SW480 (cell line): ENCODE measurements at regions not wholly inside any gene's neighbourhood (a gene's known extent, or its start where the extent isn't known, plus 50 kb on each side); places are given as distances from the start of the nearest gene placed in this dataset.
"Not testable (repeated sequence)": the region's sequence is repeated elsewhere in the genome, so short reads cannot be mapped to it uniquely, and the experiment has no call there.

ENCODE experiments used
- DNase-seq: peaks from one replicate; pipeline ENCODE4 v3.0.0-alpha.2; 2016; ENCODE audit warnings: low spot score

DNA sequence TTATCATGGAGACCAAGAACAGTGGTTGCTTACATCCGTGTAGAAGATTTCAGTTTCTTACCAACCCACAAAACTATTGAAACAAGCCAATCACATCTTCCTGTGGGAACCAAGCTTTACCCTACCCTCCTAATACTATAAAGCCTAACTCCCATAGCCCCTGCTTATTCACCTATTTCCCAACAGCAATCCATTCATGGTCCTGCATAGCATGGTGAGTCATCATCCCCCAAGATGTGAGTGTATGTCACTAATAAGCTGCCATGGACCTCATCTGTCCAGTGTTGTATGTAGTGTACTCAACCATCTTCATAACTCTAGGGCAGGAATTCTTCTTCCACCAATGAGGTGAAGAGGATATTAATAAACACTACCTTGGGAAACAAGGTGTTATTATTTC, 1620.4 kb upstream of the FLRT2 start:
- DNase-seq = no peak

DNA sequence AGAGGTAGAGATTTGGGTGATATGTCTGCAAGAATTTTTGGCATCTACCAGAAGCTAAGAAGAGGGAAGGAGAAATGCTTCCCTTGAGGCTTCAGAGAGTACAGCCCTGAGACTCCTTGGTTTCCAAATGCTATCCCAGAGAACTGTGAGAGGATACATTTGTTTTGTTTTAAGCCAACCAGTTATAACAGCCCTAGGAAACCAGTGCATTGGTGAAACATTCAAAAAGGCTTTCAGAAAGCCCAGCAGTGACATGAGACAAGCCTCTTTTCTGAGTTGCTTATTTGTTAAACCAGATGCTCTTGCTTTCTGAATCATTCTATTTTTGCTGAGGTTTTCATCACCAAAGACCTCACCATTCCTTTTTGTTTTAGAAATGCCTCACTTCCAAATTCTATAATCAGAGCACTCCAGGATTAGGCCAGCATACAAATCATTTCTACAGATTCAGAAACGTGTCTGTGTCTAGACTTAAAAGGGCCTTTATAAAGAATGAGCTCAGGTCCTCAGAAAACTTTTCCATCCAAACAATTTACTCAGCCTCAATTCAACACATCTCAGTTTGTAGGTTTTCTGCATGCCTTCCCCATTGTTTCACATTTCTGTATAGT, 1617.8 kb upstream of the FLRT2 start:
- DNase-seq = no peak

DNA sequence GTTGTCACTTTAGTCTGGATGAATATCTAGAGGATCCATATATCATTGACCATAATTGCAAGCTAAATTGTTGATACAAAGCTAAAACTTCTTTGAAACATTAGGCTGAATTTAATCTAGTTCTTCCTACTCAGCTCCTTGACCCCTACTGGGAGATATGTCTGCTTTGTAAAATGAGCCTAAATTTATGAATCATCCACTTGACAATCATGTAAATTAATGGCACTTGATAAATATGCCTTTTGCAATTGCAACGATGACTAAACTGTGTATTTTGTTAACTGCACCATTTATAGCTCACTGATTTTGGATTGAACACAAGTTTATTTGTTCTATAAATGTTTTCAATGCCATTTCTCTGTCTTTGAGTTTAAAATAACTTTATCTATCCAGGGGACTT, 1616.5 kb upstream of the FLRT2 start:
- no peak for DNase-seq

DNA sequence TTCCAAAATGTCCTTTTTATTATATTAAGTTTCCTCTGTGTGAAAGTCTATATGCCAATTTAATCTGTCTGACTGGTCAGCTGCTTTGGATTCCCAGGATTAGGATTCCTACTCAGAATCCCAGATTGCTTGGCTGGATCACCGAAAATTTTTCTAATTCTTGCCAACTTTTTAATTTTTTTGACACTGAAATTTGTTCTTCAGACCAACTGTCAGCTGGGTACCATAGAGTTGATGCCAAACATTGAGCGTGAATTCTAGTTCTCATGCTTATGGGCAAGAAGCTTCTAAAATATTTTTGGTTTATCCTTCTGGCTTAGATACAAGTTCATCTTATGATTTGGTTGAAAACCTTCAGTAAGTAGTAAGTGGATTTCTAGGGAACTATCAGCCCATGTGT, 1611.4 kb upstream of the FLRT2 start:
- DNase-seq = no peak

DNA sequence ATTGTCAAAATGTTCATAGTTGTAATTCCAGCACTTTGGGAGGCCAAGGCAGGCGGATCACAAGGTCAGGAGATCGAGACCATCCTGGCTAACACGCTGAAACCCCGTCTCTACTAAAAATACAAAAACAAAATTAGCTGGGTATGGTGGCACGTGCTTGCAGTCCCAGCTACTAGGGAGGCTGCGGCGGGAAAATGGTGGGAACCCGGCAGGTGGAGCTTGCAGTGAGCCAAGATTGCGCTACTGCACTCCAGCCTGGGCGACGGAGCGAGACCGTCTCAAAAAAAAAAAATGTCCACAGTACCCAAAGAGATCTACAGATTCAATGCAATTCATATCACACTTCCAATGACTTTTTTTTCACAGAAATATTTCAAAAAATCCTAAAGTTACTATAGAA, 1610.3 kb upstream of the FLRT2 start:
- DNase-seq = not testable (repeated sequence)

DNA sequence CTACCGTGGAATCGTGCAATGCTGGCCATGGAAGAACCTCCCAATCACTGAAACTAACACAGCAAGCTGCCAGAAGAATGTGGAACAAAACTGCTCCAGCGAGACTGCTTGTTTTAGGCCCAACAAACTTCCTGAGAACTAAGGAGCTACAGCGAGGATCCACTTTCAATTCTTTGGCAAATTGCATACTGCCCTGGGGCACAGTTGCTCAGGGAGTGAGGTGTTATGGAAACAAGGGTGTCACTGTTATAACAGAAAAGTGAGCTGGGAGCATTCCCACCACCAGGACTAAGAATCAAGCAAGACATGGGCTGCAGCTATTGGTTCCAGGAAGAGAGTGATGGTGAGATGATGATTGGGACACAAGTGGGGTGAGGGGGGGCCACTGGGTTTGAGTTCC, 1606.1 kb upstream of the FLRT2 start:
- no peak for DNase-seq

DNA sequence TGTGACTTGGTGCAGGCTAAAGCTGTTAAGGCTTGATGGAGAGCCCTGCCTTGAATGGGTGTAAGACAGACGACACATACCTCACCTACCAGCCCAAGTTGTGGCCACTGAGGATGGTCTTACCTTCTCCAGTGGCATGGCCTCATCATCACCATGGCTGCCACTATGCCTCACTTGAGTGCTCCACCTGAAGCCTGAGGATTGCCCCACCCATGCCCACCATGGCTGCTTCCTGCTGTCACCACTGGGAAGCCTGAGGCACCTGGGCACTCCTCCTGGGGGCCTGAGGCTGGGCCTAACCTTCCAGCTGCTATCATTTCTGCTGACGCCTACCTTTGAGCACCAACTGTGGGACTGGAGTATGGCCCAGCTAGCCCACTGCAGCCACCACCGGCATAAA, 1605.7 kb upstream of the FLRT2 start:
- no peak for DNase-seq

DNA sequence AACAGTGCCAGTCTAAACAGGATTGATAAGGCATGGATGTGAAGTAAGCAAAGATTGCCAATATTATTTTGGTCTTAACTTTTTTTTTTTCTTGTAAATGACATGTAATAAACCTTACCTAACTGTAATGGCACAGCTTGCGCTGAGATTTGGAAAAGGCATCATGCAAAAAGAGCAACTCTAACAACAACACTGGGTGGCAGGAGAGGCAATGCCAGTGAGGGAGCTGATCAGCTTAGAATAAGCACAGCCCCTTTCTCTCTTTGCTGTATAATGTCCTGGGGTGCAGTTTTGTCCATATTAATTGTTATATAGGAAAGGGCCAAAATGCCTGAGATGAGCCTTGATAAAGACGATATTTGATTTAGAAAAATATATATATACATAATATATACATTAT, 1589.7 kb upstream of the FLRT2 start:
- DNase-seq = no peak

DNA sequence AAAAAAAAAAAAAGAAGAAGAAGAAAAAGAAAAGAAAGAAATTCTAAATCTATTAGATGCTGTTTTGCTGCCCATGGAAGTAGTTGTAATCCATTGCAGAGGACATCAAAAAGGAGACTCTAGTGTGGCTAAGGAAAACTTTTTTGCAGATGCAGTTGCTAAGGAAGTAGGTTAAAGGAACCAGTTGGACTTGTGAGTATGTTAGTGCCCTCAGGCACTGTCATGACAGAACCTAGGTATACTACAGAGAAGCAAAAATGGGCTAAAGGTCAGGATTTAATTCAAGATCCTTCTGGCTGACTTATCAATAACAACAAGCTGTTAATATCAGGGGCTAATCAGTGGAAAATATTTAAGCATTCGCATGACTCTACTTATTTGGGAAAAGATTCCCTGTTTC, 1571.6 kb upstream of the FLRT2 start:
- no peak for DNase-seq

DNA sequence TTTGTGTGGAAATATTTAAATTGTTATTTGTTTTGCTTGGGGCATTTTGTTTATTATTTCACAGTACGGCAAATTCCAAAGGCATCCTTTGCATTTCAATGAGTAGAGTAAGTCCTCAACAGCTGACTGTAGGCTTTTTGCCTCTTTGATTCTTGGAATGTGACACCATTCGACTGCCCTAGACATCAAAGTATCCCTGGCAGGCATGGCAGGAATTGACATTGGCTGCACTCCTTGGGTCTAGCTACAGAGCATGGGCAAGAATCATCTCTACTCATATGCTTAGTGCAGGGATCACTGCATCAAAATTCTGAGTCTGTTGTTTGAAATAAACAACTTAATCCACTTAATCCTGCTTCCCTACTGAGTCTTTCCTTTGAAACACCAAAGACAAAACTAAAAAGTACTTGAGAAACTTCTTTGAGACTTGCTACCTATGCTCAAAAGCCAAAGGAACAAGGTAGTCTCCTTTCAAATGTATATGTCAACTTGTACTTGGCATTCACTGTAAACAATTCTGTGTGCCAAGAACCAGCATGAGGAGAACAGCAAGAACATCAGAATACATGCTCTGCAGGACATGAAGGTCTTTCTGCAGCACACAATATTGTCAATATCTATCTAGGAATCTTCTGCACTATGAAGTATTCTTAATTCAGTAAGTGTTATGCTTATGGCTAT, 1569.0 kb upstream of the FLRT2 start:
- DNase-seq = no peak

DNA sequence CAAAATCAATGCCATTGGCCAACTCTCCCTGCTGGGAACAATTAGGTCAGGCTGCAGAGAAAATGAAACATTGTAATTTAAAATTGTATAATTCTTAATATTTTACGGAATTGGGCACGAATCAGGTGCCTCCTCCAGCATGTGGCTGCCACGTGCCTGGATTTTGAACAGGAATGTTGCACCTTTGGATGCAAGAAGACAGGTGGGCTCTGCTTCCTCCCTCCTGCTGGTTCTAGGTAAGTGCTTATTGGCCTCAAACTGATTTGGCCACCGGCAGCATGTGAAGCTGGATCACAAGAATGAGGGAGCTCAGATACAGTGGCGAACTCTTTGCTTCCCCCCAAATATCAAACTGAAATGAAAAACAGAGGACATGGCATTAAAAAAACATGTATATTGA, 1559.9 kb upstream of the FLRT2 start:
- no peak for DNase-seq

DNA sequence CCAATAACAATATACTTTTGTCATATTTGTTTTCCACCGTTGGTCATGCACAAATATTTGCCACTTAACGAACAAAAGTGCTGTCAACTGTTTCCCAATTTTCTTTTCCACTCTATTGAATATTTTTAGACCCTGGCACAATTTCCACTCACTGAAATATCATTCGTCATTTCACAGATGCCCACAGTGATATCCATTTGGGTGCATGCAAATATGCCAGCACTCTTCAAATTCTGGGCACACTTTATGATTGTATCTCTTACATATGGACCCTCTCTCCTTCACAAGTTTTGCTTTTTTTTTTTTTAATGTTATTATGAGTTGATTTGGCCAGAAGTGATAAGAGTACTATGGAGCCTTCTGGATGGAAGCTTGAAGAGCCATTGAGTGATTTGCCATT, 1557.3 kb upstream of the FLRT2 start:
- DNase-seq = no peak

DNA sequence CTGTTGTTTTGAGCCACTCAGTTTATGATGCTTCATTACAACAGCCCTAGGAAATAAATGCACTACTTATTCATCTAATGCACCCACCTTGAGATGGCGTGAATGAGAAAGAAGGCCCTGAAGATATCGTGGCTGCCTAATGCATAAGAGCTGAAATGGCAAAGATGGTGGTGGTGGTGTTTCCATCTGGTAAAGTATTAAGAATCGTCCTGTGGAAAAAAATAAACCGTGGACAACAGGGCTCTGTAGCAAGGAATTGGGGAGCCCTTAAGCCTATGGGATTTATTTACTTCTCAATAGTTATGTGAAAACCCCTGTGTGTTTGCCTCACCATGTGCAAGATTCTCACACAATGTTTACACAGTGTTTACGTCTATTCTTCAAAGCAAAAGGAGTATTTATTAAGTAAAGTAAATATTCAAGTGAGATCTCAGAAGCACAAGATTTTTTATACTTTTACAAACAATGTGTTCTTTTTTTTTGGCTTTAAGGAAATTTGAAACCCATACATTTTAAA, 1555.2 kb upstream of the FLRT2 start:
- no peak for DNase-seq

DNA sequence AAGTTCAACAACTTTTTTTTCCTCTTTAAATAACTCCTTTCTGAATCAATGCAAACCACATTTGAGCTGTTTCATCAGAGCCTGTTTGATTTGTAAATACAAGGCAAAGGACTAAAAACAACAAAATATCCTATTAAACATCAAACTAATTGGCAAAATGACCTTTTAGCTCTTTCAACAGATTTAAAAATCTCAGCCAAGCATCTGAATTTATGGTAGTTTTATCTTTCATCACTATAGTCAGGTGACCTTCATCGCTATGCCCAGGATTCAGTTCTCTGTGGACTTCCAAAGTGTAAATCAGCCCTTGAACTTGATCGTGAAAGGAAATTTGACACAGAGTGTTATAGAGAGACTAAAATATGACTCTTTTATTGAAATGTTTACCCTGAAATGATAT, 1554.5 kb upstream of the FLRT2 start:
- DNase-seq = no peak

DNA sequence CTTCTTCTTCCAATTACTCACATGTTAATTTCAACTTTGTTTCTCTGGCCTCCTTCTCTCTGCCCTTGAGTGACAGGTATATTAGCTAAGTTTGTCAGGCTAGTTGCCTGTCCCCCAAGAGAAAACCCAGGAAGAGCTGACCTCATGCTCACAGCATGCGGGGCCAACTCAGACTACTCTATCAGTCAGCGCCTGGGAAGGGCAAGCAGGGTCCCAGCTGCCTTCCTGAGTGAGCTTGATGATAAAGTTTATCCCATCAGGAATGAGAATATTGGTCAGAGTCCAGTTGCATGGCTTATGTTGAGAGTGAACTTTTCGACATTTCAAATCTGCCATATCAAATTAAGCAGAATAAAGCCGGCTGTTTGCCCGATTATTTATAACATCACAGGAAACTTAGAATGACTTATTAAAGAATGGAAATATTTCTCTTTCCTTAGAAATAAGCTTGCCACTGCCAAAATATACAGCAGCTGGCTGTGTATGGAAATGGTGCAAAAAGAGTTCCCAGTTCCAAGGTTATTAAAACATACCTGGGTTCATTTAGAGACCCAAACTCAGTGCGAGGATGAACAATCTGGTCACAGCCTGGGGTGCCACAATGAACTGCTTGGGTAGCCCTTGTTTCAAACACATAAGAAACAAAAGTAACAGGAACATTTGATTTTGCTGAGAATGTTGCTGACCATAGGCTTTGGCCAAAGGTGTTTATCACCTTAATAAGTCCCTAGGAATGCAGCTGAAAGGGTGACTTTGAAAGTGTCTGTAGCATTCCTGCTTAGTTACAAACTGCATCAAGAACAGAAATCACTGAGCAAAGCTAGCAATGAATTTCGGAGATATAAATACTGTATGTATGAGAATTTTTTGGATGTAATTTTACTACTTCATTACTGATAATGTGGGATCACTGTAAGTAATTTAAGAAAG, 1553.8 kb upstream of the FLRT2 start:
- no peak for DNase-seq

DNA sequence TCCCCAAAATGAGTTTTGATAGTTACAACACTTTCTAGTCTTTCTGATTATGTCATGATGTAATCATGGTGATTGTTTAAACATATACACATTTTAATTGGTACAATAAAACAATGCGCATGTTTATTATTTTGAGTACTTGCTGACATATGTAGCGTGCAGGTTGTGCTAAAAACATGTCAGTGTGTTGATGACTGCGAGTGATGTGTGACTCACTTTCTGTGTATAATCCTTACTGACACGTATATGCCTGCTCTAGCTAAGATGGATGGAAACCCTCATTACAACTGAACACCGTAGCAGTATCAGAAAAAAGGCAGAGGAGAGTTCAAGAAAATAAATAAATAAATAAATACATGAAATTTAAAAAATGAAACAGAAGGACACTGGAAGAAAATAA, 1552.4 kb upstream of the FLRT2 start:
- DNase-seq = no peak

DNA sequence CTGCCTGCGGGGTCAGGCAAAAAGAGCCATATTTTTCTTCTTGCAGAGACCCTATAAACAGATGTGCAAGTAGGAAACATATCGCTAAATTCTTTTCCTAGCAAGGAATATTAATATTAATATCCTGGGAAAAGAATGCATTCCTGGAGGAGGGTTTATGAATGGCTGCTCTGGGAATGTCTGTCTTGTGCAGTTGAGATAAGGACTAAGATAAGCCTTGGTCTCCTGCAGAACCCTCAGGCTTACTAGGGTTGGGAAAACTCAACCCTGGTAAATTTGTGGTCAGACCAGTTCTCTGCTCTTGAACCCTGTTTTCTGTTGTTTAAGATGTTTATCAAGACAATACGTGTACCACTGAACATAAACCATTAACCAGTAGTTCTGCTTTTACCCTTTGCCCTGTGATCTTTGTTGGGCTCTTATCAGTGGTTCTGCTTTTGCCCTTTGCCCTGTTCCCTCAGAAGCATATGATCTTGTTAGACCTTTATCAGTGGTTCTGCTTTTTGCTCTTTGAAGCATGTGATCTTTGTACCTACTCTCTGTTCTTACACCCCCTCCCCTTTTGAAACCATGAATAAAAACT, 1548.2 kb upstream of the FLRT2 start:
- not testable (repeated sequence) for DNase-seq

DNA sequence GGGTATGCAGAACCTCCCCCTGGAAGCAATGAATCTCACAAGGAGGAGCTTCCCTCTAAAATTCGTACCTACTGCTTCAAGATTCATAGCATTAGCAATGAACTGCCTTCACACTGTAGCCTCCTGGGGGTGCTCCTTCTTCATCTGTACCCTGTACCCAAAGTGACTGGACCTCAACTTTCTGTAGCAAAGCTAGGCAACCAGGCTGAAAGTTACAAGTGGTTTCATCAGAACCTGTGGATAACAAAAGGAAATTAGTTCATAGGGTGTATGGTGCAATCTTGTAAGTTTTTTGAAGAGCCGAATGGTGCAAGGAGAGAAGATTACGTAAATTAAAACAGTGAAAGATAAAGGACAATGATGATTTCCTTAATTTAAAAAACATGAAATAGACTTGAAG, 1541.7 kb upstream of the FLRT2 start:
- DNase-seq = no peak

DNA sequence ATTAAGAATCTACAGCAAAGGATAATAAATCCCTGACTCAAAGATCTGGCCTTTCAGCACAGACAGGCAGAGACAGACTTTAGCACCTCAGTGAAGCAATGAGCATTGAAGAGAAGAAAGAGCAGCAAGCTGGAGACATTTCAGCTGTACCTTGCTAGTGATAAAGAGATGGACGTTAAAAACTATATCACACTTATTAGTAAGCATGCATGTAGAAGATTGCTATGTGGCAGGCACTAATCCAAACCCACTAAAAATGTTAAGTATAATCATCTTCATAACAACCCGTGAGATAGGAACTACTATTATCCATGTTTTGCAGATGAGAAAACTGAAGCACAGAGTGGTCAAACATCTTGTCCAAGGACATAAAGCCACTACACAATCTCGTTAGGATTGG, 1538.3 kb upstream of the FLRT2 start:
- no peak for DNase-seq

DNA sequence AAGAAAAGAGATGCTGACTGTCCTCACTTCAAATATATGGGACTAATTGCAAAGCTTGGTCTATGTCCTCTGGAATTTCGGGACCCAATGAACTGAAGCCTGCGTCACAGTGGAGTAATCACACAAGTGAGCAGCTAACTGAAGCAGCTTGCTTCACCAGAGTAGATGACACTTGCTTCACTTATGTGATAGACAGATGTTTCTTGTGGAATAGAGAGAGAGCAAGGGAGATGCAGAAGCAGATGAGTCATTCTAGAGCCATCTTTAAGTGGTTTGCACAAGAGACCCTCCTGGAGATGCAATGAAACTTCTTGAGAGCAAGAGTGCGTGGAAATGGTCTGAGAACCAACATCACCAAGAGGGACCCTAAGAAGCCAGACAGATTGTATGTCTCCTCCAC, 1537.1 kb upstream of the FLRT2 start:
- no peak for DNase-seq

DNA sequence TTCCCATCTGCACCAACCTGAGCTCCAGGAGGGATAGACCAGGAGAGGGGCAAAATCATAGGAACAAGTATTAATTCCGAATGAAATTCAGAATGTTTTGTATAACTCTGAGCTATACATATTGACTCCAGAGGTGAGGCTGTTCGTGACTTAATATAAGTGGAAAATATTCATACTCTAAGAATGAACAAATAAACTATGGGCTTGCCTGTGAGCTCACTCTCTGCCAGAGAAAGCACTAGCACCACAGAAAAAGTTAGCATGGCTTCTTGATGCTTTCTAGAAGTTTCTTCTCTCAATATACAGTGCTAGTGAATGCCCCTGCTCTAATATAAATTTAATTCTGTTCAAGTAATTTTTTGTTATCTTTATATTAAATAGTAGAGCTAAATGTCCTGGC, 1536.4 kb upstream of the FLRT2 start:
- no peak for DNase-seq

DNA sequence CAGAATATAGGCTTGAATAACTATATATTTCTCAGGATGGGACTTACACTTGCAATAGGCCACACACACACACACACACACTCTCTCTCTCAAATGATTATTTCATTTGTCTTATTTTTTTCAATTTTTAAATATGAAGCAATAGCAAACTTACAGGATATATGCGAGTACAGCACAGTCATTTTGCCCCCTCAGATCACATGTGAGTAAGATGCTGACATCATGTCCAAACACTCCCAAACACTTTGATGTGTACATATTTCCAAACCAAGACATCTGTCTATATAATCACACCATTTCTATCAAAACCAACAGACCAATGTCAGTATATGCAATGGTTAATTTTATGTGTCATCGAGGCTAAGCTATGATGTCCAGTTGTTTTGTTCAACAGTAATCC, 1535.9 kb upstream of the FLRT2 start:
- DNase-seq = no peak

DNA sequence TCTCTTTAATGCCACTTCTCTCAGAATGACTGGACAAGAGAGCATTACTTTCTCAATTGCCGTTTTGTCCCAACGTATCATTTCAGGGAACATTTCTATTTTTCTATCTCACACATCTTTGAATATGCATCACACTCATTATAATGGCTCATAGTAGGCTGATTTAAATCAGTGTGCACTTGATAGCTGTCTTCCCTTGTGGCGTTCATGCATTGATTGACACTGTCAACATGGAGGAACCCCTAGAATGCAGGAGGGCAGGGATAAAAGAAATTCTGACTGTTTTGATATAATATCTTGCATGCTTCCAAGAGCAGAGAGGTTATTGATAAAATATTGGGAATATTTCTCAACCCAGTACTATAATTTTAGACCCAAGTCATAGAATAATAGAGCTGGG, 1528.9 kb upstream of the FLRT2 start:
- DNase-seq = no peak
